ENCODE measurements at regions not wholly inside any gene's neighbourhood (a gene's known extent, or its start where the extent isn't known, plus 50 kb on each side); places are given as distances from the start of the nearest gene placed in this dataset.
A peak's percentile ranks its signal among the peaks of the same experiment; 100 is the strongest.

DNA sequence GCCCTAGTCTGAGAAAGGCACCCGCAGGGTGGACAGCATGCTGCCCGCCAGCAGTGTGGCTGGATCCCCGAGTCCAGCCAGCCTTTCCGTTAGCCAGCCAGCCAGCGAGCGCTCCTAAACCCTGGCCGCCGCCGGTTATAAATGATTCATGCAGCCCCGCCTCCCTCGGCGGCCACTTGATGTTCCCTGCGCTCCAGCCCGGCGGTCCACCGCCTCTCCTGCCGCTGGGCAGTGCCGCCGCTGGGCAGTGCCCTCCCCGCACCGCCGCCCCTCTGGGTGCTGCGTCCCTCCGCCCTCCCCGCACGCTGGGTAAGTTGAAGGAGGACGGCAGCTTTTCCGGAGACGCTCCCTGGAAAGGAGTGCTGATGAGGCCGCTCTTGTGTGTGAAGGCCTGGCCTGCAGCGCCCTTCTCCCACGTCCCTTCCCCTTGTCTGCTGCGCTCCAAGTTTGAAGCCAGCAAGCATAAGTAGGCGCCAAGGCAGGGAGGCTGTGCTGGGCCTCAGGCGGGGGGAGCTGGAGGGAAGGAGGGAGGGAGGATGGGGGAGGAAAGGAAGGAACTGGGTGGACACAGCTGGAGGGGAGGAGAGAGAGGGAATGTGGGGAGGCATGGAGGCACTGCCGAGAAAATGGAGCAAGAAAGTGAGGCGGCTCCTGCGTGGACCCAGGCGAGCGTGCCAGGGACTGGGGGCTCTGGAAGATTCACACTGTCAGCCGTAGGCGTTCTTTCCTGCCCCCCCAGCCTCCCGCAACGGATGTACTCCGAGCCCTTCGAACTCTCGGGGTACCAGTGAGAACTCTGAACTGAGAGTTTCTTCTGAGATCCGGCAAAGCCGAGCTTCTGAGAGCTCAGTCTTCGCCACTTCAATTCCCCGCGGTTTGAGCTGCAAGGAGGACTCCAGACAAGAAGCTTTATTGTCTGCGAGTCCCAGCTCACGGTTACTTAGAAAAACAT, 131.9 kb downstream of the GLI2 start:
- TF ChIP-seq, protein P1, sequence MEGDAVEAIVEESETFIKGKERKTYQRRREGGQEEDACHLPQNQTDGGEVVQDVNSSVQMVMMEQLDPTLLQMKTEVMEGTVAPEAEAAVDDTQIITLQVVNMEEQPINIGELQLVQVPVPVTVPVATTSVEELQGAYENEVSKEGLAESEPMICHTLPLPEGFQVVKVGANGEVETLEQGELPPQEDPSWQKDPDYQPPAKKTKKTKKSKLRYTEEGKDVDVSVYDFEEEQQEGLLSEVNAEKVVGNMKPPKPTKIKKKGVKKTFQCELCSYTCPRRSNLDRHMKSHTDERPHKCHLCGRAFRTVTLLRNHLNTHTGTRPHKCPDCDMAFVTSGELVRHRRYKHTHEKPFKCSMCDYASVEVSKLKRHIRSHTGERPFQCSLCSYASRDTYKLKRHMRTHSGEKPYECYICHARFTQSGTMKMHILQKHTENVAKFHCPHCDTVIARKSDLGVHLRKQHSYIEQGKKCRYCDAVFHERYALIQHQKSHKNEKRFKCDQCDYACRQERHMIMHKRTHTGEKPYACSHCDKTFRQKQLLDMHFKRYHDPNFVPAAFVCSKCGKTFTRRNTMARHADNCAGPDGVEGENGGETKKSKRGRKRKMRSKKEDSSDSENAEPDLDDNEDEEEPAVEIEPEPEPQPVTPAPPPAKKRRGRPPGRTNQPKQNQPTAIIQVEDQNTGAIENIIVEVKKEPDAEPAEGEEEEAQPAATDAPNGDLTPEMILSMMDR (IDR thresholded peaks at IDR 0.05; ENCODE audit: insufficient read depth, low read length, poor library complexity, severe bottlenecking), result no peak
- Histone ChIP-seq H3K27me3 (ENCODE audit: control insufficient read depth, insufficient read depth, low read length) (no peaks in the 10 kb centered on the region), H3K4me3 (ENCODE audit: low read depth, low read length) (peak overlapping the region; percentile 17), H3K36me3 (ENCODE audit: control insufficient read depth, insufficient read depth, low read length) (no peaks in the 10 kb centered on the region)
- no peak for DNase-seq (ENCODE audit: low read depth)

DNA sequence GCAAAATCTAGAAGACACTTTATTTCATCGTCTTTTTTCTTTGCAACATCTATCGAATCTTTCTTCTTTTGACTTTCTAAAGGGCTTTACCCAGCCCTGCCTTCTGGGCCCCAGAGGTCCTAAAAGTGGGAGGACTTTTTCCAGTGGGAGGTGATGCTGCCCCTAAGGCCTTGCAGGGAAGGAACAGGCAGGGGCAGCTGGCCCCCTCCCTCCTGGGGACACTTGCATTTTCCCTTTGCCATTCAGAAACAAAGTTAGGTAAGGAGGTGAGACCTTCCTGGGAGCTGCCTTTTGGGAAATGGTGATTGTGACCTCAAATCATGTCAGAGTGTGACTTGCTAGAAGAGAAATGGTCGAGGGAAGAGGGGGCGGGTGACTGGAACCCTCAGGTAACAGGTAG, 132.7 kb downstream of the GLI2 start:
- H3K36me3 ChIP-seq (ENCODE audit: control insufficient read depth, insufficient read depth, low read length), result no peaks in the 10 kb centered on the region
- TF ChIP-seq, protein P1 (IDR thresholded peaks at IDR 0.05; ENCODE audit: insufficient read depth, low read length, poor library complexity, severe bottlenecking), result no peak
- no peaks in the 10 kb centered on the region for H3K27me3 ChIP-seq (ENCODE audit: control insufficient read depth, insufficient read depth, low read length)
- DNase-seq (ENCODE audit: low read depth), result no peak
- H3K4me3 ChIP-seq (ENCODE audit: low read depth, low read length), result no peak overlapping the region

DNA sequence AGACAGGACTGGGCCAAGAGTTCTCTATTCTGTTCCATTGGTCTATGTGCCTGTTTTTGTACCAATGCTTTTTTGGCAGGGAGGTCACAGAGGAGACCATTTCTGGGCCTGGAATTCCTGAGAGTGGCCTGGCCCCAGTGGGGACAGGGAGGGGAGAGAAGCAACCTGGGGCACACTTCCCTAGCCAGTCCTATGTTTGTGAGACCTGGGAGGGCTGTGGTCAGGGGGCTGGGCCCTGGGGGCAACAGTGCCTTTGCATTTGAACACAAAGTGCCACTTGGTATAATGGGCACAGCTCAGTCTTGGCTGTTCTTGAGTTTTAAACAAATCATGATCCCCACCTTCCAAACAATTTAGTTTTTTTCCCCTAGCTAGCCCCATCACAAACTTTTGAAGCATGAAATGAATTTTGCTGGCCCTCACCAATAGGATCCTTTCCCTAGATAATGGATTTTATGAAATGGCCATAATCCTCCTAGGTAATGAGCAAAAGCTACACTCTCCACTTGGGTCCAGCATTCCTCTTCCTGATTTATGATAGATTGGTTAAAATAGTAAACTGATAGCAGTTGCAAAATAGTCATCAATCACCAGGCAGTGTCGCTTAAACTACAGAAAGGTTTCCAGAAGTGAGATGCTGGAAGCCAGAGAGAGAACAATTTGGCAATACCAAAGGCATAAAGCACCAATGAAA, 133.5 kb downstream of the GLI2 start:
- Histone ChIP-seq H3K4me3 (ENCODE audit: low read depth, low read length) (no peak overlapping the region), H3K27me3 (ENCODE audit: control insufficient read depth, insufficient read depth, low read length) (no peaks in the 10 kb centered on the region), H3K36me3 (ENCODE audit: control insufficient read depth, insufficient read depth, low read length) (no peaks in the 10 kb centered on the region)
- DNase-seq (ENCODE audit: low read depth), result no peak
- TF ChIP-seq, protein P1 (IDR thresholded peaks at IDR 0.05; ENCODE audit: insufficient read depth, low read length, poor library complexity, severe bottlenecking), result no peak

DNA sequence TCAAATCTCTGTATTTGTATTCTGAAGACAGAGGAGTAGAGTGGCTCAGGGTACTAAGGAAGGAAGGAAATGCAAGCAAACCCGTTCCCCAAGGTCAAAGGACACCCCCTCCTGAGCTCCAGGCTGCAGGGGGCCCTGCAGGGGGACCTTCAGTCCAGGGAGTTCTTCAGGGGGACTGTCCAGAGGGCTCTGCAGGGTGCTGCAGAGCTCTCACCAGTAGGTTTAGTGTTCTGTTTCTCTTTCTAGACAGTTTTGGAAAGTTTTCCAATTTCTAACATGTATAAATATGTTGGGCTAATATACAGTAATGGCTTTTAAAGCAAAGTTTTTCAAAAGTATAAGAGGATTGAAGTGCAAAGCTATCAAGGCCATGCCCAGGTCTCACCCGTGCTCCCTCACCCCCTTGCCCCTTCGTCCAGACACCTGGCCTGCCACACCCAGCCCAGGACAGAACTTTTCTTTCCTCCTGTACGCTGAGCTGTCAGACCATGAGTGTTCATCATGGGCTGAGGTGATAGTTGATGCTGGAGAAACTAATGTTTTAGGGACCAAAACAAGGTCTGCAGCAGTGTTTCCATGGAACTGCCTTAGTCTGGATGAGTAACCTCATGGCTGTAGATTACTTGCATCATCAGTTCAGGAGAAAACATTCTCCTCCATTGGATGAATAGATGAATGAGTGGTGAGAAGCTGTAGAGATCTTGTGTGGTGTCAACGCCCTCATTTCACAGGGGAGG, 134.2 kb downstream of the GLI2 start:
- DNase-seq (ENCODE audit: low read depth), result no peak
- TF ChIP-seq, protein P1 (IDR thresholded peaks at IDR 0.05; ENCODE audit: insufficient read depth, low read length, poor library complexity, severe bottlenecking), result no peak
- Histone ChIP-seq H3K36me3 (ENCODE audit: control insufficient read depth, insufficient read depth, low read length) (no peaks in the 10 kb centered on the region), H3K27me3 (ENCODE audit: control insufficient read depth, insufficient read depth, low read length) (no peaks in the 10 kb centered on the region), H3K4me3 (ENCODE audit: low read depth, low read length) (no peak overlapping the region)

DNA sequence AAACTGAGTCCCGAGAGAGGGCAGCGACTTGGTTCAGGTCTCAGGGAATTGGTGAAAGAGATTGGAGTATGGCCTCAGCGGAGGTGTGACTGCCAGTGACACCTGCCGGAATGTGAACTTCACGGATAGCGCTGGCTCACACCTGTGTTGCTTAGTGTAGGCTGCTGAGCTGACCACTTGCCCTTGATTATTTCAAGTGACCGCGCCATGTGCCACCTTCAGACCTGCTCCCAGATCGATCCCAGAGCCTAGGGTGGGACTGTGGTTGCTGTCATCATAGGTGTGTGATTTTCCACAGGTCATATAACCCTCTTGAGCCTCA, 134.8 kb downstream of the GLI2 start:
- TF ChIP-seq, protein P1 (IDR thresholded peaks at IDR 0.05; ENCODE audit: insufficient read depth, low read length, poor library complexity, severe bottlenecking), result no peak
- no peak overlapping the region for H3K4me3 ChIP-seq (ENCODE audit: low read depth, low read length)
- no peak for DNase-seq (ENCODE audit: low read depth)
- H3K36me3 ChIP-seq (ENCODE audit: control insufficient read depth, insufficient read depth, low read length), result no peaks in the 10 kb centered on the region
- H3K27me3 ChIP-seq (ENCODE audit: control insufficient read depth, insufficient read depth, low read length), result no peaks in the 10 kb centered on the region

All from kidney epithelial cell (primary cell).